ENCODE measurements at regions not wholly inside any gene's neighbourhood (a gene's known extent, or its start where the extent isn't known, plus 50 kb on each side); places are given as distances from the start of the nearest gene placed in this dataset.

DNA sequence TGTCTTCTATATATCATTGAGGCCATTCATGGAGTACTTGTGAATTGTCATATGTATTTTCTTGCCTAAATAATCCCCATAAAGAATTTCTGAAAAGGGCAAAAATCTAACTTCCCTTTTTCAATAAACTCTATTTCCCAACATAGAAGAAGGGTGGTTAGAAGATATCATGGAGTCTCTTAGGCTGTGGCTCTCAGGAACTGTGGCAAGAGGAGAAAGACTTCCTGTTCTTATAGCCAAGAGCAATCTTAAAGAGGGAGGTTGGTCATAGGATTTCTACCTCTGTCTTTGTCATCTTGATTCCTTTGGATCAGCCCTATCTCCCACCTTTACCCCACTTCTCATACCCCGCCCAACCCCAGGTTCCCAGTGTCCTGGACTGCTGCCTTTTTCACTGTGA is 175.8 kb downstream of the TYW3 start:
- TF ChIP-seq STAT1 (IDR thresholded peaks at IDR 0.05; ENCODE audit: unreplicated experiment) (no peak), POLR2AphosphoS5 (IDR thresholded peaks at IDR 0.05; ENCODE audit: low read depth) (no peak)
- no peak for ATAC-seq
- H3K27me3 ChIP-seq (ENCODE audit: insufficient read depth): no peaks in the 10 kb centered on the region
- Mint-ChIP-seq H3K27me3 (ENCODE audit: insufficient read depth, low read depth, poor library complexity) (no peaks in the 10 kb centered on the region), H3K9me3 (peaks cover 9% of the 10 kb centered on the region), H3K36me3 (ENCODE audit: low read depth) (no peaks in the 10 kb centered on the region), H3K4me1 (no peaks in the 10 kb centered on the region), H3K27ac (no peak overlapping the region), H3K4me3 (no peak overlapping the region)
- H2AFZ ChIP-seq: no peak overlapping the region
- H3K4me2 ChIP-seq: no peak overlapping the region
- H3K27ac ChIP-seq (ENCODE audit: low read depth): no peak overlapping the region
- no peaks in the 10 kb centered on the region for H3K79me2 ChIP-seq (replicated peaks; ENCODE audit: insufficient read depth)
- H3K4me3 ChIP-seq: no peak overlapping the region
- H3F3A ChIP-seq (replicated peaks; ENCODE audit: low read depth): no peaks in the 10 kb centered on the region
- DNase-seq (ENCODE audit: low spot score): no peak
- no peaks in the 10 kb centered on the region for H3K9me2 ChIP-seq (ENCODE audit: insufficient read depth)
- H3K36me3 ChIP-seq (ENCODE audit: insufficient read depth): no peaks in the 10 kb centered on the region
- no peaks in the 10 kb centered on the region for H3K4me1 ChIP-seq (ENCODE audit: insufficient read depth)
- no peaks in the 10 kb centered on the region for H4K20me1 ChIP-seq (replicated peaks; ENCODE audit: insufficient read depth)

DNA sequence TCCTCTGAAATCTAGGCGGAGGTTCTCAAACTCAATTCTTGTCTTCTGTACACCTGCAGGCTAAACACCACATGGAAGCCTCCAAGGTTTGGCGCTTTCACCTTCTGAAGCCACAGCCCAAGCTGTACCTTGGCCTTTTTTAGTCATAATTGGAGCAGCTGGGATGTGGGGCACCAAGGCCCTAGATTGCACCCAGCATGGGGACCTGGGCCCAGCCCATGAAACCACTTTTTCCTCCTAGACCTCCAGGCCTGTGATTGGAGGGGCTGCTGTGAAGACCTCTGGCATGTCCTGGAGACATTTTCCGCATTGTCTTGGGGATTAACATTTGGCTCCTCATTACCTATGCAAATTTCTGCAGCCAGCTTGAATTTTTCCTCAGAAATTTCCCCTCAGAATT is 181.0 kb downstream of the TYW3 start:
- no peak overlapping the region for H3K4me3 Mint-ChIP-seq
- TF ChIP-seq EZH2phosphoT487 (IDR thresholded peaks at IDR 0.05; ENCODE audit: unreplicated experiment) (no peak), ZNF331 (CRISPR knock-in tag; IDR thresholded peaks at IDR 0.05; ENCODE audit: low read depth) (no peak), JUNB (IDR thresholded peaks at IDR 0.05; ENCODE audit: unreplicated experiment) (no peak), EZH2 (IDR thresholded peaks at IDR 0.05; ENCODE audit: low read depth, unreplicated experiment) (no peak), POLR2AphosphoS5 (IDR thresholded peaks at IDR 0.05; ENCODE audit: low read depth) (no peak), ZNF114 (CRISPR knock-in tag; IDR thresholded peaks at IDR 0.05) (no peak)
- TF ChIP-seq, protein P1, sequence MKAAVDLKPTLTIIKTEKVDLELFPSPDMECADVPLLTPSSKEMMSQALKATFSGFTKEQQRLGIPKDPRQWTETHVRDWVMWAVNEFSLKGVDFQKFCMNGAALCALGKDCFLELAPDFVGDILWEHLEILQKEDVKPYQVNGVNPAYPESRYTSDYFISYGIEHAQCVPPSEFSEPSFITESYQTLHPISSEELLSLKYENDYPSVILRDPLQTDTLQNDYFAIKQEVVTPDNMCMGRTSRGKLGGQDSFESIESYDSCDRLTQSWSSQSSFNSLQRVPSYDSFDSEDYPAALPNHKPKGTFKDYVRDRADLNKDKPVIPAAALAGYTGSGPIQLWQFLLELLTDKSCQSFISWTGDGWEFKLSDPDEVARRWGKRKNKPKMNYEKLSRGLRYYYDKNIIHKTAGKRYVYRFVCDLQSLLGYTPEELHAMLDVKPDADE (IDR thresholded peaks at IDR 0.05): no peak
- TF ChIP-seq, protein P2, sequence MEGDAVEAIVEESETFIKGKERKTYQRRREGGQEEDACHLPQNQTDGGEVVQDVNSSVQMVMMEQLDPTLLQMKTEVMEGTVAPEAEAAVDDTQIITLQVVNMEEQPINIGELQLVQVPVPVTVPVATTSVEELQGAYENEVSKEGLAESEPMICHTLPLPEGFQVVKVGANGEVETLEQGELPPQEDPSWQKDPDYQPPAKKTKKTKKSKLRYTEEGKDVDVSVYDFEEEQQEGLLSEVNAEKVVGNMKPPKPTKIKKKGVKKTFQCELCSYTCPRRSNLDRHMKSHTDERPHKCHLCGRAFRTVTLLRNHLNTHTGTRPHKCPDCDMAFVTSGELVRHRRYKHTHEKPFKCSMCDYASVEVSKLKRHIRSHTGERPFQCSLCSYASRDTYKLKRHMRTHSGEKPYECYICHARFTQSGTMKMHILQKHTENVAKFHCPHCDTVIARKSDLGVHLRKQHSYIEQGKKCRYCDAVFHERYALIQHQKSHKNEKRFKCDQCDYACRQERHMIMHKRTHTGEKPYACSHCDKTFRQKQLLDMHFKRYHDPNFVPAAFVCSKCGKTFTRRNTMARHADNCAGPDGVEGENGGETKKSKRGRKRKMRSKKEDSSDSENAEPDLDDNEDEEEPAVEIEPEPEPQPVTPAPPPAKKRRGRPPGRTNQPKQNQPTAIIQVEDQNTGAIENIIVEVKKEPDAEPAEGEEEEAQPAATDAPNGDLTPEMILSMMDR (conservative IDR thresholded peaks at IDR 0.05; ENCODE audit: low read depth in 2 of 2): no peak
- TF ChIP-seq, protein P3, sequence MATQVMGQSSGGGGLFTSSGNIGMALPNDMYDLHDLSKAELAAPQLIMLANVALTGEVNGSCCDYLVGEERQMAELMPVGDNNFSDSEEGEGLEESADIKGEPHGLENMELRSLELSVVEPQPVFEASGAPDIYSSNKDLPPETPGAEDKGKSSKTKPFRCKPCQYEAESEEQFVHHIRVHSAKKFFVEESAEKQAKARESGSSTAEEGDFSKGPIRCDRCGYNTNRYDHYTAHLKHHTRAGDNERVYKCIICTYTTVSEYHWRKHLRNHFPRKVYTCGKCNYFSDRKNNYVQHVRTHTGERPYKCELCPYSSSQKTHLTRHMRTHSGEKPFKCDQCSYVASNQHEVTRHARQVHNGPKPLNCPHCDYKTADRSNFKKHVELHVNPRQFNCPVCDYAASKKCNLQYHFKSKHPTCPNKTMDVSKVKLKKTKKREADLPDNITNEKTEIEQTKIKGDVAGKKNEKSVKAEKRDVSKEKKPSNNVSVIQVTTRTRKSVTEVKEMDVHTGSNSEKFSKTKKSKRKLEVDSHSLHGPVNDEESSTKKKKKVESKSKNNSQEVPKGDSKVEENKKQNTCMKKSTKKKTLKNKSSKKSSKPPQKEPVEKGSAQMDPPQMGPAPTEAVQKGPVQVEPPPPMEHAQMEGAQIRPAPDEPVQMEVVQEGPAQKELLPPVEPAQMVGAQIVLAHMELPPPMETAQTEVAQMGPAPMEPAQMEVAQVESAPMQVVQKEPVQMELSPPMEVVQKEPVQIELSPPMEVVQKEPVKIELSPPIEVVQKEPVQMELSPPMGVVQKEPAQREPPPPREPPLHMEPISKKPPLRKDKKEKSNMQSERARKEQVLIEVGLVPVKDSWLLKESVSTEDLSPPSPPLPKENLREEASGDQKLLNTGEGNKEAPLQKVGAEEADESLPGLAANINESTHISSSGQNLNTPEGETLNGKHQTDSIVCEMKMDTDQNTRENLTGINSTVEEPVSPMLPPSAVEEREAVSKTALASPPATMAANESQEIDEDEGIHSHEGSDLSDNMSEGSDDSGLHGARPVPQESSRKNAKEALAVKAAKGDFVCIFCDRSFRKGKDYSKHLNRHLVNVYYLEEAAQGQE (IDR thresholded peaks at IDR 0.05; ENCODE audit: unreplicated experiment): no peak

More for the DNA sequence above, 181.0 kb downstream of the TYW3 start:
- Histone ChIP-seq H4K20me1 (replicated peaks; ENCODE audit: insufficient read depth) (no peaks in the 10 kb centered on the region), H3K9me2 (ENCODE audit: insufficient read depth) (no peaks in the 10 kb centered on the region), H2AFZ (no peak overlapping the region), H3K4me1 (ENCODE audit: insufficient read depth) (no peaks in the 10 kb centered on the region), H3K79me2 (replicated peaks; ENCODE audit: insufficient read depth) (no peaks in the 10 kb centered on the region), H3F3A (replicated peaks; ENCODE audit: low read depth) (no peaks in the 10 kb centered on the region), H3K36me3 (ENCODE audit: insufficient read depth) (0 out of 2 replicates have a peak, but pooled peaks cover 5% of the 10 kb centered on the region), H3K27ac (ENCODE audit: low read depth) (no peak overlapping the region), H3K4me3 (no peak overlapping the region), H3K4me2 (no peak overlapping the region), H3K27me3 (ENCODE audit: insufficient read depth) (no peaks in the 10 kb centered on the region)
- H3K4me1 Mint-ChIP-seq: no peaks in the 10 kb centered on the region
- H3K36me3 Mint-ChIP-seq (ENCODE audit: low read depth): peaks cover 21% of the 10 kb centered on the region; the same call in 2 of the 3 replicates
- no peak for ATAC-seq
- H3K27ac Mint-ChIP-seq: no peak overlapping the region
- H3K27me3 Mint-ChIP-seq (ENCODE audit: insufficient read depth, low read depth, poor library complexity): peaks cover 5% of the 10 kb centered on the region
- peaks cover 47% of the 10 kb centered on the region for H3K9me3 Mint-ChIP-seq
- DNase-seq (ENCODE audit: low spot score): no peak
